B cell (primary cell): ENCODE measurements at regions not wholly inside any gene's neighbourhood (a gene's known extent, or its start where the extent isn't known, plus 50 kb on each side); places are given as distances from the start of the nearest gene placed in this dataset.

Experiments
- ATAC-seq: fragments of 200-7000 bp; cut with Tn5 transposase; one replicate; pipeline ENCODE4 v1.10.0; 2021; ENCODE audit warnings: low read depth, mild to moderate bottlenecking, moderate number of reproducible peaks, moderate library complexity
- CTCF ChIA-PET: fragments of 350-600 bp; sonication (Branson Sonifier 250); formaldehyde crosslinking; loops from one replicate; lab custom pipeline; 2021; ENCODE audit warnings: antibody characterized with exemption, inconsistent platforms; lab: Charles Lee
- POLR2A ChIA-PET: fragments of 350-600 bp; sonication (Branson Sonifier 250); formaldehyde crosslinking; loops from one replicate; lab custom pipeline; 2021; ENCODE audit warnings: antibody characterized with exemption; lab: Charles Lee
- DNase-seq: peaks from one replicate; pipeline ENCODE4 v3.0.0; 2013
- H2AFZ ChIP-seq: 2 replicates; pipeline ENCODE4 v1.6.1; 2012; ENCODE audit warnings: mild to moderate bottlenecking, low read depth, low read length; ENCODE audit not compliant: insufficient read depth, poor library complexity, severe bottlenecking
- H3K27ac ChIP-seq, 2 donors: 1 replicate in 1 of 2; 2 replicates in 1 of 2; pipeline ENCODE4 v1.5.1; 2012 to 2013; ENCODE audit warnings: low read length in 2 of 2, mild to moderate bottlenecking in 2 of 2, moderate library complexity in 1 of 2
- H3K27me3 ChIP-seq, 4 experiments: fragments of 200-600 bp in 1 of 4; sonication (generic) in 1 of 4; replicated peaks in 1 of 4; 1 replicate in 2 of 4; 2 replicates in 2 of 4; pipeline versions ENCODE4 v1.6.1 to v1.7.0; 2013 to 2016; ENCODE audit warnings: low read length in 3 of 4, mild to moderate bottlenecking in 2 of 4, mixed read lengths in 1 of 4, moderate library complexity in 1 of 4; ENCODE audit not compliant: insufficient read depth in 4 of 4, control insufficient read depth in 3 of 4; ENCODE audit errors: control extremely low read depth in 1 of 4
- H3K36me3 ChIP-seq, 2 experiments: replicated peaks in 1 of 2; 1 replicate in 1 of 2; 2 replicates in 1 of 2; pipeline versions ENCODE4 v1.6.1 to v1.7.1; 2013; ENCODE audit warnings: low read length in 1 of 2; ENCODE audit not compliant: insufficient read depth in 2 of 2, control insufficient read depth in 1 of 2; ENCODE audit errors: control extremely low read depth in 1 of 2, extremely low read depth in 1 of 2
- H3K4me1 ChIP-seq, 2 donors: fragments of 200-600 bp in 1 of 2; sonication (generic) in 1 of 2; 1 replicate in 1 of 2; 2 replicates in 1 of 2; pipeline versions ENCODE4 v1.5.1 to v1.6.1; 2013 to 2017; ENCODE audit warnings: low read length in 2 of 2; ENCODE audit not compliant: control insufficient read depth in 2 of 2, insufficient read depth in 2 of 2
- H3K4me2 ChIP-seq: replicated peaks from 2 replicates; pipeline ENCODE3; 2012; ENCODE audit warnings: mild to moderate bottlenecking, low read depth, low read length; ENCODE audit not compliant: poor library complexity, severe bottlenecking
- H3K4me3 ChIP-seq, 5 experiments: fragments of 200-600 bp in 1 of 5; sonication (generic) in 1 of 5; 1 replicate in 3 of 5; 2 replicates in 2 of 5; pipeline versions ENCODE4 v1.5.1 to v1.7.0; 2011 to 2016; ENCODE audit warnings: low read length in 4 of 5, mild to moderate bottlenecking in 4 of 5, low read depth in 2 of 5, control low read depth in 1 of 5, moderate library complexity in 1 of 5; ENCODE audit not compliant: insufficient read depth in 1 of 5; ENCODE audit errors: control extremely low read depth in 1 of 5, extremely low read depth in 1 of 5
- H3K79me2 ChIP-seq: fragments of 200-600 bp; sonication (generic); one replicate; pipeline ENCODE4 v1.6.0; 2016; ENCODE audit warnings: low read length; ENCODE audit not compliant: control insufficient read depth, insufficient read depth
- H3K9ac ChIP-seq: fragments of 200-600 bp; sonication (generic); 2 replicates; pipeline ENCODE4 v1.6.1; 2017; ENCODE audit warnings: mild to moderate bottlenecking, low read length, moderate library complexity
- H3K9me3 ChIP-seq, 3 donors: one replicate each; pipeline versions ENCODE4 v1.6.1 to v1.7.1; 2013; ENCODE audit warnings: low read length in 2 of 3; ENCODE audit not compliant: control insufficient read depth in 2 of 3, insufficient read depth in 1 of 3; ENCODE audit errors: control extremely low read depth in 1 of 3
- H4K20me1 ChIP-seq: 2 replicates; pipeline ENCODE4 v1.6.0; 2012; ENCODE audit warnings: mild to moderate bottlenecking, low read length; ENCODE audit not compliant: insufficient read depth, control insufficient read depth, poor library complexity, severe bottlenecking
- H3K27ac Mint-ChIP-seq: one replicate; pipeline ENCODE4 v1.8.0; 2021; ENCODE audit warnings: mixed read lengths
- H3K27me3 Mint-ChIP-seq: one replicate; pipeline ENCODE4 v1.8.0; 2021; ENCODE audit warnings: mixed read lengths
- H3K4me1 Mint-ChIP-seq: one replicate; pipeline ENCODE4 v1.8.0; 2021; ENCODE audit warnings: mixed read lengths
- H3K4me3 Mint-ChIP-seq: one replicate; pipeline ENCODE4 v1.8.0; 2021; ENCODE audit warnings: mixed read lengths
- H3K9me3 Mint-ChIP-seq: one replicate; pipeline ENCODE4 v1.8.0; 2022; ENCODE audit warnings: mixed read lengths; ENCODE audit not compliant: insufficient read depth
- EZH2 ChIP-seq: IDR thresholded peaks from 2 replicates; pipeline ENCODE4 v1.6.1; 2012; ENCODE audit warnings: borderline replicate concordance, low read depth, mild to moderate bottlenecking, moderate library complexity, low read length; ENCODE audit not compliant: insufficient read depth, poor library complexity, severe bottlenecking
- WGBS: methylation state at CpG from one replicate; pipeline ENCODE4 v1.1.5; 2013; ENCODE audit warnings: missing lambda C conversion rate; ENCODE audit not compliant: insufficient coverage; 5-methylcytosine and 5-hydroxymethylcytosine counted together
- intact Hi-C: fragments of 100-400 bp; cut with micrococcal nuclease; formaldehyde crosslinking; loops from one replicate; pipeline ENCODE4 v1.10.0; 2022
- TF ChIP-seq, protein P1 (sequence below): fragments of 200-600 bp; IDR thresholded peaks from one replicate; pipeline ENCODE4 v1.8.0; 2022; ENCODE audit warnings: antibody characterized with exemption, mild to moderate bottlenecking

DNA sequence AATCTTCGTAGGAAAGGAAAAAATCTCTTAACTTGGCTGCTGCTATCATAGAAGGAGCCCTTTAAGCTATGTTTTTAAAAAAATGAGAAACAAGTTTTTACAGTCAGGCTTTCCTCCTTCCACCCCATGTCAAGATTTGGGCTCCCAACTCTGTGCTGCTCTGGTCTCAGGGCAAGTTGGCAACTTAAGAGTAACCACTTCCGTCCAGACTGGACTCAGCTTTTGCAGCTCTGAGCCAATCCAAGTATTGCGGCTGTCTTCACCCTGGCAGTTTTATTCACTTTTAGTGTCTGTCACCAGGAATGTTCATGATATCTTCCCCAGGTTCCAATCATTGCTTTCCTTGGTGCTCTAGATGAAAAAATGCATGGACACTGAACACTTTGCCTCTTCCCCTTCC, 115.9 kb upstream of the GAS1 start:
- ATAC-seq (no peak), DNase-seq (no peak)
- no peaks in the 10 kb centered on the region for H3K27me3 Mint-ChIP-seq
- ChIA-PET POLR2A (no interaction called here), CTCF (no interaction called here)
- intact Hi-C loops, result no loop called here
- TF ChIP-seq, protein P1, sequence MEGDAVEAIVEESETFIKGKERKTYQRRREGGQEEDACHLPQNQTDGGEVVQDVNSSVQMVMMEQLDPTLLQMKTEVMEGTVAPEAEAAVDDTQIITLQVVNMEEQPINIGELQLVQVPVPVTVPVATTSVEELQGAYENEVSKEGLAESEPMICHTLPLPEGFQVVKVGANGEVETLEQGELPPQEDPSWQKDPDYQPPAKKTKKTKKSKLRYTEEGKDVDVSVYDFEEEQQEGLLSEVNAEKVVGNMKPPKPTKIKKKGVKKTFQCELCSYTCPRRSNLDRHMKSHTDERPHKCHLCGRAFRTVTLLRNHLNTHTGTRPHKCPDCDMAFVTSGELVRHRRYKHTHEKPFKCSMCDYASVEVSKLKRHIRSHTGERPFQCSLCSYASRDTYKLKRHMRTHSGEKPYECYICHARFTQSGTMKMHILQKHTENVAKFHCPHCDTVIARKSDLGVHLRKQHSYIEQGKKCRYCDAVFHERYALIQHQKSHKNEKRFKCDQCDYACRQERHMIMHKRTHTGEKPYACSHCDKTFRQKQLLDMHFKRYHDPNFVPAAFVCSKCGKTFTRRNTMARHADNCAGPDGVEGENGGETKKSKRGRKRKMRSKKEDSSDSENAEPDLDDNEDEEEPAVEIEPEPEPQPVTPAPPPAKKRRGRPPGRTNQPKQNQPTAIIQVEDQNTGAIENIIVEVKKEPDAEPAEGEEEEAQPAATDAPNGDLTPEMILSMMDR, result no peak
- Histone ChIP-seq H2AFZ (no peak overlapping the region), H3K4me1 (no peaks in the 10 kb centered on the region), H3K27ac (no peak overlapping the region), H3K9ac (no peak overlapping the region), H3K9me3 (no peaks in the 10 kb centered on the region), H3K27me3 (no peaks in the 10 kb centered on the region), H3K79me2 (no peaks in the 10 kb centered on the region), H4K20me1 (no peaks in the 10 kb centered on the region), H3K36me3 (no peaks in the 10 kb centered on the region), H3K4me3 (no peak overlapping the region), H3K4me2 (no peak overlapping the region)
- H3K4me3 Mint-ChIP-seq, result no peak overlapping the region
- no peaks in the 10 kb centered on the region for H3K4me1 Mint-ChIP-seq
- WGBS, result 87% methylated on average over 2 of the region's 3 CpGs
- H3K27ac Mint-ChIP-seq, result no peak overlapping the region
- no peaks in the 10 kb centered on the region for H3K9me3 Mint-ChIP-seq

DNA sequence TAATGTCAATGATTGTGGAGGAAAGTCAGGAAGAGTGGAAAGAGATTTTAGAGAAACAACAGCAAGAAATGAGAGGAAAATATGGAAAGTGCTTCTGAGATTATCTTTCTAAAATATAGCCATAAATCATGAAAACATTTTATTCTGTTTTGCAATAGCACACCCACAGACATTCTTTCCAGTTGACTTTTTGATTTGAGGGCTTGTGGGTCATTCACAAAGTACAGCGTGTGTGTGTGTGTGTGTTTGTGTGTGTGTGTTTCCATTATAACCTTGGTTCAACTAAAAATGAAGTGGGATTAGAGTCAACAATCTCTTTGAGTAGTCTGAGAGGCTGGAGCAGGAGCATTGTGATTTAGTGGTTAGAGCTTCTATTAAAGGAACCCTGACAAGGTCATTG, 116.6 kb upstream of the GAS1 start:
- ATAC-seq, result no peak
- Histone ChIP-seq H3K4me3 (no peak overlapping the region), H3K79me2 (no peaks in the 10 kb centered on the region), H4K20me1 (no peaks in the 10 kb centered on the region), H2AFZ (no peak overlapping the region), H3K27me3 (no peaks in the 10 kb centered on the region), H3K27ac (no peak overlapping the region), H3K9me3 (no peaks in the 10 kb centered on the region), H3K9ac (no peak overlapping the region), H3K4me2 (no peak overlapping the region), H3K36me3 (no peaks in the 10 kb centered on the region), H3K4me1 (no peaks in the 10 kb centered on the region)
- no peaks in the 10 kb centered on the region for H3K4me1 Mint-ChIP-seq
- no peak overlapping the region for H3K4me3 Mint-ChIP-seq
- no peak overlapping the region for H3K27ac Mint-ChIP-seq
- H3K27me3 Mint-ChIP-seq, result no peaks in the 10 kb centered on the region
- no peaks in the 10 kb centered on the region for H3K9me3 Mint-ChIP-seq
- no peak for TF ChIP-seq EZH2
- TF ChIP-seq, protein P1, result no peak
- DNase-seq, result no peak
- ChIA-PET CTCF (no interaction called here), POLR2A (no interaction called here)
- WGBS, result 100% methylated on average over 1 of the region's 1 CpG
- intact Hi-C loops, result no loop called here
